CD14-positive monocyte (primary cell): ENCODE measurements at regions not wholly inside any gene's neighbourhood (a gene's known extent, or its start where the extent isn't known, plus 50 kb on each side); places are given as distances from the start of the nearest gene placed in this dataset.

ENCODE experiments used
- DNase-seq, 3 donors: peaks; one replicate each; pipeline ENCODE4 v3.0.0-alpha.2; 2011 to 2022
- H2AFZ ChIP-seq: 2 replicates; pipeline ENCODE4 v1.6.0; 2012; ENCODE audit warnings: mild to moderate bottlenecking, low read depth, low read length, inconsistent platforms; ENCODE audit not compliant: insufficient read depth, poor library complexity, severe bottlenecking
- H3K27ac ChIP-seq, 2 donors: 1 replicate in 1 of 2; 2 replicates in 1 of 2; pipeline ENCODE4 v1.5.1; 2012 to 2013; ENCODE audit warnings: low read length in 2 of 2, control low read depth in 1 of 2, inconsistent platforms in 1 of 2, low read depth in 1 of 2, mild to moderate bottlenecking in 1 of 2
- H3K27me3 ChIP-seq, 2 donors: one replicate each; pipeline versions ENCODE4 v1.6.0 to v1.6.1; 2011 to 2013; ENCODE audit warnings: low read length in 2 of 2; ENCODE audit not compliant: control insufficient read depth in 2 of 2, insufficient read depth in 2 of 2
- H3K36me3 ChIP-seq, 2 donors: replicated peaks in 1 of 2; 1 replicate in 1 of 2; 2 replicates in 1 of 2; pipeline versions ENCODE4 v1.5.1 to v1.6.1; 2012 to 2013; ENCODE audit warnings: low read length in 2 of 2, control low read depth in 1 of 2, inconsistent platforms in 1 of 2, mild to moderate bottlenecking in 1 of 2; ENCODE audit not compliant: insufficient read depth in 2 of 2, control insufficient read depth in 1 of 2
- H3K4me1 ChIP-seq, 2 donors: 1 replicate in 1 of 2; 2 replicates in 1 of 2; pipeline versions ENCODE4 v1.5.1 to v1.6.1; 2012 to 2013; ENCODE audit warnings: low read length in 2 of 2, control low read depth in 1 of 2, inconsistent platforms in 1 of 2, mild to moderate bottlenecking in 1 of 2, moderate library complexity in 1 of 2; ENCODE audit not compliant: insufficient read depth in 2 of 2, control insufficient read depth in 1 of 2
- H3K4me2 ChIP-seq: replicated peaks from 2 replicates; pipeline ENCODE3; 2012; ENCODE audit warnings: low read length, moderate library complexity, mild to moderate bottlenecking; ENCODE audit not compliant: poor library complexity, severe bottlenecking; ENCODE audit errors: extremely low read depth
- H3K4me3 ChIP-seq, 3 experiments: fragments of 200-600 bp in 1 of 3; sonication (generic) in 1 of 3; replicated peaks in 1 of 3; 1 replicate in 2 of 3; 2 replicates in 1 of 3; pipeline ENCODE4 v1.5.1; 2011 to 2013; ENCODE audit warnings: low read length in 3 of 3, mild to moderate bottlenecking in 3 of 3, control low read depth in 2 of 3, low read depth in 2 of 3, inconsistent platforms in 1 of 3, moderate library complexity in 1 of 3
- H3K79me2 ChIP-seq: 2 replicates; pipeline ENCODE4 v1.6.0; 2012; ENCODE audit warnings: mild to moderate bottlenecking, control low read depth, inconsistent platforms, low read length, moderate library complexity; ENCODE audit not compliant: insufficient read depth
- H3K9ac ChIP-seq: 2 replicates; pipeline ENCODE4 v1.6.0; 2017; ENCODE audit warnings: low read length, mild to moderate bottlenecking; ENCODE audit not compliant: insufficient read depth, poor library complexity, severe bottlenecking
- H3K9me3 ChIP-seq, 2 donors: replicated peaks in 1 of 2; 1 replicate in 1 of 2; 2 replicates in 1 of 2; pipeline versions ENCODE4 v1.5.1 to v1.6.1; 2012 to 2013; ENCODE audit warnings: low read length in 2 of 2, control low read depth in 1 of 2; ENCODE audit not compliant: control insufficient read depth in 1 of 2, insufficient read depth in 1 of 2
- H4K20me1 ChIP-seq: 2 replicates; pipeline ENCODE4 v1.6.0; 2012; ENCODE audit warnings: mild to moderate bottlenecking, low read length, control low read depth, moderate library complexity; ENCODE audit not compliant: insufficient read depth
- H3K27ac Mint-ChIP-seq, 7 donors: one replicate each; pipeline ENCODE4 v1.8.0; 2020; ENCODE audit warnings: mild to moderate bottlenecking in 7 of 7, mixed read lengths in 7 of 7, moderate library complexity in 6 of 7, inconsistent platforms in 2 of 7
- H3K27me3 Mint-ChIP-seq, 3 donors: one replicate each; pipeline ENCODE4 v1.8.0; 2021 to 2022; ENCODE audit warnings: low read depth in 3 of 3, mild to moderate bottlenecking in 3 of 3, mixed read lengths in 3 of 3, moderate library complexity in 3 of 3, inconsistent platforms in 1 of 3
- H3K36me3 Mint-ChIP-seq, 2 donors: one replicate each; pipeline ENCODE4 v1.8.0; 2020; ENCODE audit warnings: mixed read lengths in 2 of 2, inconsistent platforms in 1 of 2, mild to moderate bottlenecking in 1 of 2
- H3K4me1 Mint-ChIP-seq: one replicate; pipeline ENCODE4 v1.8.0; 2020; ENCODE audit warnings: mild to moderate bottlenecking, mixed read lengths
- H3K4me3 Mint-ChIP-seq, 2 donors: one replicate each; pipeline ENCODE4 v1.8.0; 2020; ENCODE audit warnings: mild to moderate bottlenecking in 2 of 2, mixed read lengths in 2 of 2, moderate library complexity in 1 of 2
- H3K9me3 Mint-ChIP-seq, 7 donors: one replicate each; pipeline ENCODE4 v1.8.0; 2020 to 2022; ENCODE audit warnings: mixed read lengths in 7 of 7, mild to moderate bottlenecking in 6 of 7, moderate library complexity in 6 of 7, inconsistent platforms in 2 of 7
- CTCF ChIP-seq: fragments of 200-600 bp; IDR thresholded peaks from one replicate; pipeline ENCODE4 v1.8.0; 2022; ENCODE audit warnings: antibody characterized with exemption, mild to moderate bottlenecking
- WGBS: methylation state at CpG from one replicate; pipeline ENCODE4 v1.1.5; 2013; ENCODE audit warnings: missing lambda C conversion rate; ENCODE audit not compliant: insufficient coverage; 5-methylcytosine and 5-hydroxymethylcytosine counted together
- intact Hi-C, 2 donors: fragments of 100-400 bp; cut with micrococcal nuclease; formaldehyde crosslinking; loops; one replicate each; pipeline versions ENCODE4 v1.15.0 to v1.15.1; 2023

DNA sequence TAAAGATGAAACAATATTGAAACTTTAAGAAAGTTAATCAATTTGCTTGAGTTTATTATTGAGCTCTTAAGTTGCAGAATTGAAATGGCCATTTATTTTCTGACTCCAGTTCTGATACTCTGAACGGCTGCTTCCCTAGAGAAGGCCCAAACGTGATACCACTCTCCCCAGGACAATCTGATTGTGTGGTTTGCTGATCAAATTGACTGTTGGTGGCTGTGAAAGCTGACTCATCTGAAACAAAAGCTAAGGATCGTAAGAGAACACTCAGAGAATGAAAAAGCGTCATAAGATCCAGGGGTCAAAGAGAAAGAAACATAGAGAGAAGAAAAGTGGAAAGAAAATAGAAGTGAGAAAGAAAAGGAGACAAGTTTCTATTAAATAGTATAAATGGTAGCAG, 147.2 kb downstream of the IZUMO3 start:
- H3K27ac Mint-ChIP-seq = no peak overlapping the region
- H3K4me3 Mint-ChIP-seq = no peak overlapping the region
- Histone ChIP-seq H3K9me3 (peaks cover 4 to 10% of the 10 kb centered on the region in 2 donors), H3K4me3 (no peak overlapping the region), H2AFZ (no peak overlapping the region), H4K20me1 (no peaks in the 10 kb centered on the region), H3K4me2 (no peak overlapping the region), H3K79me2 (no peaks in the 10 kb centered on the region), H3K27ac (no peak overlapping the region), H3K9ac (no peak overlapping the region), H3K27me3 (no peaks in the 10 kb centered on the region), H3K36me3 (no peaks in the 10 kb centered on the region), H3K4me1 (no peaks in the 10 kb centered on the region)
- peaks cover 0 to 3% (median 0%) of the 10 kb centered on the region in 3 donors for H3K27me3 Mint-ChIP-seq
- H3K4me1 Mint-ChIP-seq = no peaks in the 10 kb centered on the region
- no peak for TF ChIP-seq CTCF
- H3K9me3 Mint-ChIP-seq = peaks cover 0 to 14% (median 8%) of the 10 kb centered on the region in 7 donors
- no peaks in the 10 kb centered on the region for H3K36me3 Mint-ChIP-seq
- WGBS = 61% methylated on average over 2 of the region's 4 CpGs
- no peak for DNase-seq
- intact Hi-C loops = loop anchor here in 1 of 2 donors (10.0 kb wide), 1 partner anchor 54 kb away; no protein-coding TSS in a partner anchor

GRCh38 chr9:24391095-24391494, 154.6 kb downstream of the IZUMO3 start:
- no peak overlapping the region for H3K27ac ChIP-seq
- intact Hi-C loops = loop anchor here in 1 of 2 donors (10.0 kb wide), 1 partner anchor 46 kb away; no protein-coding TSS in a partner anchor
- Mint-ChIP-seq H3K36me3 (no peaks in the 10 kb centered on the region), H3K4me3 (no peak overlapping the region), H3K27ac (no peak overlapping the region), H3K9me3 (peaks cover 3 to 21% (median 9%) of the 10 kb centered on the region in 7 donors), H3K4me1 (no peaks in the 10 kb centered on the region), H3K27me3 (no peaks in the 10 kb centered on the region)
- no peak overlapping the region for H2AFZ ChIP-seq
- DNase-seq = no peak
- H3K4me2 ChIP-seq = no peak overlapping the region
- no peaks in the 10 kb centered on the region for H3K79me2 ChIP-seq
- H4K20me1 ChIP-seq = no peaks in the 10 kb centered on the region
- no peaks in the 10 kb centered on the region for H3K36me3 ChIP-seq
- no peak overlapping the region for H3K4me3 ChIP-seq
- TF ChIP-seq CTCF = no peak
- no peak overlapping the region for H3K9ac ChIP-seq
- no peaks in the 10 kb centered on the region for H3K27me3 ChIP-seq
- peaks cover 15 to 20% of the 10 kb centered on the region in 2 donors for H3K9me3 ChIP-seq
- H3K4me1 ChIP-seq = no peaks in the 10 kb centered on the region
- 87% methylated on average over 4 of the region's 4 CpGs for WGBS
